ENCODE measurements at regions not wholly inside any gene's neighbourhood (a gene's known extent, or its start where the extent isn't known, plus 50 kb on each side); places are given as distances from the start of the nearest gene placed in this dataset.

DNA sequence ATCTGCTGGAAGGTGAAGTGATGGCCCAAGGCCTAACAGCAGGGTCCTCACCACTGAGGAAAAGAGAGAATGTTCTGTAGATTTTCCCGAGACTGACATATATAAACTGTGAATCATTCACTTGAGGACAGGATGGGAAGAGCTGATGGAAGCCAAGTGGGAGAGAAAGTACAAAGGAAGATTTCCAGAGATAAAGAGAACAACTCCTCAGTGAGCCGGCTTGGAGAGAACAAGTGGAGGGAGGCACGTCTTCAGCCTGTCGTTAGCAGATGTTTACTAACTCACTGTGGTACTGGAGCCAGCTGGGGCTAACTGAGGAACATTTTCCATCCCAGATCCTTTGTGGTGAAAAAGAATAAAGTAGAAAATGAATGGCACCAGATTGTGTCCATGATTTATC, 552.9 kb upstream of the TNP1 start:
- TF ChIP-seq CTCF (IDR thresholded peaks at IDR 0.05) (no peak), POLR2A (IDR thresholded peaks at IDR 0.05) (no peak)
